Heart left ventricle (tissue), 13 donors: ENCODE measurements at regions not wholly inside any gene's neighbourhood (a gene's known extent, or its start where the extent isn't known, plus 50 kb on each side); places are given as distances from the start of the nearest gene placed in this dataset.

Experiments used
- CTCF ChIP-seq, 12 donors: fragments of 200-600 bp; sonication (generic) in 4 of 12; IDR thresholded peaks; one replicate each; pipeline versions ENCODE4 v1.5.0 to v1.8.0; 2018 to 2022; ENCODE audit warnings: antibody characterized with exemption in 12 of 12, mild to moderate bottlenecking in 5 of 12
- POLR2A ChIP-seq, 2 donors: fragments of 450-650 bp; IDR thresholded peaks; one replicate each; pipeline ENCODE4 v1.6.1; 2017; ENCODE audit warnings: antibody characterized with exemption in 2 of 2, mild to moderate bottlenecking in 2 of 2, moderate library complexity in 2 of 2
- donor health status: ischemic (EF 13 %, LVEDD 7.1; RV severe dilation, severe dysfunction).
- donor health status: DM: no; HTN: yes; CAD: no.
- donor health status: DM: no; HTN: no; CAD: no.
- donor health status: ischemic (EF 25% LVEDD 6.9; RV normal size, moderate dysfunction).
- donor health status: ischemic (EF 25% LVEDD 5.7; RV mildly dilated, moderate dysfunction).
- donor health status: ischemic (EF 35%, LVEDD 5.7; RV mildly dilated, moderate dysfunction).
- donor health status: nonischemic (EF 11% LVEDD 7.7; RV severe dilation, severe dysfunction).
- donor health status: DM: yes; HTN: yes; CAD: no.
- donor health status: PGD.
- donor health status: ischemic (EF 29% LVEDD 5.4; RV normal size, mild dysfunction).
- donor health status: nonischemic (EF 23%, LVEDD 6.1; RV moderate dilation, normal function).

- TF ChIP-seq CTCF (IDR thresholded peaks at IDR 0.05): no peak
- no peak for TF ChIP-seq POLR2A (IDR thresholded peaks at IDR 0.05)
These were observed 58.8 kb upstream of the ATP6AP2 start for GRCh38 chrX:40521868-40522450.
